Activated T-helper 1 cell treated with anti-CD3 and anti-CD28 coated beads, Interleukin-2, amount 50 U/mL, for 16 hours (primary cell): ENCODE measurements at regions not wholly inside any gene's neighbourhood (a gene's known extent, or its start where the extent isn't known, plus 50 kb on each side); places are given as distances from the start of the nearest gene placed in this dataset.
"Not testable (repeated sequence)": the region's sequence is repeated elsewhere in the genome, so short reads cannot be mapped to it uniquely, and the experiment has no call there.

Source experiments
- DNase-seq, 2 donors: peaks; one replicate each; pipeline ENCODE4 v3.0.0-alpha.2; 2020; ENCODE audit warnings: low read depth in 1 of 2, low spot score in 1 of 2

GRCh38 chr16:72657791-72658190 lies 390.1 kb downstream of the ZFHX3 start:
- no peak for DNase-seq

DNA sequence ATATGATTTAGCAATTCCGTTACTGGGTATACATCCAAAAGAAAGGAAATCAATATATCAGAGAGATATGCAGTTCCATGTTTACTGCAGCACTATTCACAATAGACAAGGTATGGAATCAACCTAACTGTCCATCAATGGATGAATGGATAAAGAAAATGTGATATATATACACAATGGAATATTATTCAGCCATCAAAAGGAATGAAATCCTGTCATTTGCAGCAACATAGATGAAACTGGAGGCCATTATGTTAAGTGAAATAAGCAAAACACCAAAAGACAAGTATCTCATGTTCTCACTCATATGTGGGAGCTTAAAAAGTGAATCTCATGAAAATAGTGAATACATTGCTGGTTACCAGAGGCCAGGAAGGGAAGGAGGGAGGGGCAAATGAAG lies 390.8 kb downstream of the ZFHX3 start:
- no peak for DNase-seq

DNA sequence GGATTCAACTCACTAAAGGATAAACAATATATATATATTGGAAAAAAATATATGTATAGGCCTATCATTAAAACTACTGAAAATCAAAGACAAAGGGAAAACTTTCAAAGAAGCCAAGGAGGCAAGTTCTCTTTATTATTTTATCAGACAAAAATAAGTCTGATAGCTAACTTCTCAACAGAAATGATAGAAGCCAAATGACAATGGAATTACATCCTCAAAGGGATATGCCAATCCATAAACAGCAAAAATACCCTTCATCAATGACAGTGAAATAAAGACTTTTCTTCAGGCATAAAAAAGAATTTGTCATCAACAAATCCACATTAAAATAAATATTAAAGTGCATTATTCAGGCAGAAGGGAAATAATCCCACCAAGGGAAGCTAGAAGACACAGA lies 393.4 kb downstream of the ZFHX3 start:
- DNase-seq = no peak

GRCh38 chr16:72649254-72649944 lies 398.5 kb downstream of the ZFHX3 start:
- DNase-seq = no peak

- DNase-seq = no peak
These were observed 401.3 kb downstream of the ZFHX3 start for GRCh38 chr16:72646615-72647014.

DNA sequence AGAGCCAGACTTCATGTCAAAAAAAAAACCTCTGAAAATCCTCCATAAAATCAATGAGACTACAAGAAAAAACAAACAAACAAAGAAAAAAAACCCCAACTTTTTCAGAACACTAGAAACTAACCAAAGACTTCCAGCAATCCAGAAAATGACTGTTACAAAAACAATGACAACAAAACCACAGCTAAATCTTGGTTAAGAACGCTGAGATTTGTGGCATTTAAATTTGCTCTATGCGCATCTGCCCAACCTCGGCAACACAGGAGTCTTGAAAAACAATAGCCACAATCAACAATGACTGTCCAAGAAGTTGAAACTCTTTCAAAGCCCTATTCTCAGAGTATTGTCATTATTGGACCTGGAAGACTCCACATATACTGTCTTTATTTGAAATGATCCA lies 402.4 kb downstream of the ZFHX3 start:
- no peak for DNase-seq

- DNase-seq = no peak
These were observed 403.0 kb downstream of the ZFHX3 start for GRCh38 chr16:72644911-72645310.

GRCh38 chr16:72639494-72639893 lies 408.4 kb downstream of the ZFHX3 start:
- DNase-seq = no peak

GRCh38 chr16:72637306-72637705 lies 410.6 kb downstream of the ZFHX3 start:
- no peak for DNase-seq

DNA sequence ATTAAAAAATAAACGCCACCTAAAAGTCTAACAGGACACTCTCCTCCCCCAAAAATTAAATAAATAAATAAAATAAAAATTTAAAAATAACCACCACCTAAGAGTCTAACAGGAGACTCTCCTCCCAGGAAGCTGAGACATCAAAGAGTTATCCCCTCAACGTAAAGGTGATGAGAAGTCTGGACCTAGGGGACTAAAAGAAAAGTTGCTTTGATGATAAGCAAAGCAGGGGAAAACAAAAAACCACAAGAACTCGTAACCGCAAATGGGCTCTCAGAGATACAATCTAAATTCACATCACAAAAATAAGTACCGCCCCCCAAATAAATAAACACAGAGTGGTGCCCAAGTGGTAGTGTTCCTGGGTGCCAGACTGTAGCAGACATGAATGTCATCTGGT lies 412.2 kb downstream of the ZFHX3 start:
- DNase-seq = no peak

DNA sequence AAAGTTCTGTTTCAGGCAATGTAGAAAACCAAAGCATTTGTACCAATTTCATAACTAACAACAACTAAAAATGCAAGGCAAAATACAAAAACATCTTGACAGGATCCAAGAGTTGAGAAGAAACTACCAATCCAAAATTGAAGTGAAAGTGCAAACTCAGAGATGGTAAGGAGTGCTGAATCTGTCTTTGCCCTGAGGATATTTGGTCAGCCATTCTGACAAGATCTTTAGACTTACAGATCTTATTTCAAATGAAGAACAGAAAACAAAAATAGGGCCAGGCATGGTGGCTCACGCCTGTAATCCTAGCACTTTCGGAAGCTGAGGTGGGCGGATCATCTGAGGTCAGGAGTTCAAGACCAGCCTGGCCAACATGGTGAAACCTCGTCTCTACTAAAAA lies 412.8 kb downstream of the ZFHX3 start:
- no peak for DNase-seq

- not testable (repeated sequence) for DNase-seq
These were observed 420.6 kb downstream of the ZFHX3 start for GRCh38 chr16:72627182-72627896.

DNA sequence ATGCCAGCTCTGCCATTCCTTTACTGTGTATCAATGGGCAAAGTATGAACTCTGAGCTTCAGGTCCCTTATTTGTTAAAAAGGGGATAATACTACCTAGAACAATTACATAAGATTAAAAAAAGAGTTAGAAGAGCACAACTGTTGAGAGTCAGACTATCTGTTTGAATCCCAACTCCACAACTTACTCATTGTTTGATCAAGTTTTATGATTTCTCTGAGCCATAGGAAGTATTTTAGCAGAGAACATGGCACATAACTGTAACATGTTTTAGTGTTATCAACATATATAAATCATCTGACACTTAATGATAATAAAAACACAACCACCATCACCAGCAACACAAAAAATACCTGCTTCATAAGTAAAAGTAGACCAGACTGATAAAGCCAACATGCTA lies 421.3 kb downstream of the ZFHX3 start:
- no peak for DNase-seq

GRCh38 chr16:72621651-72622050 lies 426.3 kb downstream of the ZFHX3 start:
- no peak for DNase-seq

- DNase-seq = no peak
These were observed 427.1 kb downstream of the ZFHX3 start for GRCh38 chr16:72620853-72621252.

DNA sequence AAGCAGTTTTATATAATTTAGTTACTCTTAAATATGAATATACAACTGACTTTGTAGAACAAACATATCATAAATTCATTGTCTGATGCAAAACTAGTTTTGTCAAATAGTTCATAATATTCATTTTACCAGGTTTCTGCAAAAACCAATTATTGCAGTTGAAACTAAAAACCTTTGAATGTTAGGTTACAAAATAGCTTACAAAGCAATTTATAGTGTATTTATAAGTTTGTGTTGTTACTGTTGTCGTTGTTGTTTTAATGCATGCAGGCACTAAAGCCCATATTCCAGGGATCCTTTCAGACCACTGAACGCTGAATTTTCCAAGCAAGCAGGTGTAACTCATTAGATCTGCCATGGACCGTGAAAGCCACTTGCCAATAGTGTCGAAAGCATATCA lies 427.6 kb downstream of the ZFHX3 start:
- DNase-seq = no peak

- DNase-seq = no peak
These were observed 432.1 kb downstream of the ZFHX3 start for GRCh38 chr16:72615856-72616255.

GRCh38 chr16:72612718-72613117 lies 435.2 kb downstream of the ZFHX3 start:
- DNase-seq = no peak

DNA sequence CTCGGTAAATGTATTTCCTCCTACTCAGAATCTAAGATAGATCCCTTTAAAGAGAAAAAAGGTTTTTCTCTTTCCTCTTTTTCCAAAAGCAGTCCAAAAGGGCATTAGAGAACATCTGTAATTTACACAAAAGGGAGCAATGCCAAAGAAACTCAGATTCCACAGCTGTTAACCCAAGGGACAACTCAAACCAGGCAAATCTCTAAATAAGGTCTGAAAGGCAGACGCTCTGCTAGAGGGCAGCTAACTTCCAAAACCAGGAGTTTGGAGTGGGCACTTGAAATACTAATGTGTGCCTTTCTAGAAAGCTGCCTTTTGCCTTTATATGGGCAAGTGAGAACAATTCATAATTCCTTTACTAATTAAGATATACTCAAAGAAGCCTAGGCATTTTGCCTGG lies 435.7 kb downstream of the ZFHX3 start:
- no peak for DNase-seq

- no peak for DNase-seq
These were observed 438.0 kb upstream of the PMFBP1 start for GRCh38 chr16:72609933-72610332.

DNA sequence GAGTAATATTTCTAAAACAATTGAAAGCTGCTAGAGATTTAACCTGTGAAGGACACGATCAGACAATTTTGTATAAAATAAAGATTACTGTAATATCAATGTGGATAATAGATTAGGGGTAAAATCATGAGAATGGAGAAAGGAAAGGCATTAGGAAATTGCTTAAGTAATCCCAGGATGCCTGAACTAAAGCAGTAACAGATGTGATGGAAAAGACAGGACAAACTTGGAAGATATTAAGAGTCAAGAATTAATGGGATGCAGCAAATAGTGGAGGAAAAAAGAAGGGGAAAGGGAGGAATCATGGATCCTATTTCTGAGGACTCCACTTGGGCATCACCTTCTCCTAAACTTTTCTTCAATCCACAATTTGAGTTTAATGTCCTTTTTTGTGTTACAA lies 437.1 kb upstream of the PMFBP1 start:
- DNase-seq = no peak

DNA sequence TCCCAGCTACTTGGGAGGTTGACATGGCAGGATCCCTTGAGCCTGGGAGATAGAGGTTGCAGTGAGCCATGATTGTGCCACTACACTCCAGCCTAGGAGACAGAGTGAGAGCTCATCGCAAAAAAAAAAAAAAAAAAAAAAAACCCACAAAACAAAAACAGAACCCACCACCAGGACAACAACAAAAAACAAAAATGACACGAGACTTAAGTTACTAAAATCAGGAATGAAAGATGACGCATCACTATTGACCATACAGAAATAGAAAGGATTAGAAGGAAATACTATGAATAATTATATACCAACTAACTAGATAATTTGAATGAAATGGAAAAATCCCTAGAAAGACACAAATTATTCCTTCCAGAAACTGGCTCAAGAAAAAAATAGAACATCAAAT lies 432.4 kb upstream of the PMFBP1 start:
- no peak for DNase-seq

- no peak for DNase-seq
These were observed 430.5 kb upstream of the PMFBP1 start for GRCh38 chr16:72602499-72602898.
